ENCODE measurements at regions not wholly inside any gene's neighbourhood (a gene's known extent, or its start where the extent isn't known, plus 50 kb on each side); places are given as distances from the start of the nearest gene placed in this dataset.

DNA sequence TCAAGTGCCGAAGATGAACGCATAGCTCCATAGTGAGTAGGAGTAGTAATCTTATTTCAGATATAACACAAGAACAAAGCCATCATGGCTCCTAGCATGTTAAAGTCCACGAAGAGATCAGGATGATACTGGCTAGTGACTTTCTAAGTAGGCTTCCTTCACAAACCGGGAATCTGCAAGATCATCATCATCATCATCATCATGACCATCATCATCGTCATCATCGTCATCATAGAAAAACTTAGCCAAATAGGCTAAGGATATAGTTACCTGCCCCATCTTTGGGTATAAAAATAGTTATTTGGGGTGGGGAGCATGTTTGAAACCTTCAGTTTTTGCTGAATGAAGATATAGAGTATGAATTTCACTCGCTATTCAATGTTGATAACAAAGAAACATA, 57.9 kb downstream of the PYDC2 start:
- H3K27me3 Mint-ChIP-seq, result peaks cover 7% of the 10 kb centered on the region
- ChIA-PET POLR2A (no interaction called here), CTCF (no interaction called here)
- no peaks in the 10 kb centered on the region for H3K4me1 Mint-ChIP-seq
- H3K9me3 Mint-ChIP-seq, result no peaks in the 10 kb centered on the region
- no peaks in the 10 kb centered on the region for H3K36me3 Mint-ChIP-seq (ENCODE audit: low read depth)
- TF ChIP-seq, protein P1, sequence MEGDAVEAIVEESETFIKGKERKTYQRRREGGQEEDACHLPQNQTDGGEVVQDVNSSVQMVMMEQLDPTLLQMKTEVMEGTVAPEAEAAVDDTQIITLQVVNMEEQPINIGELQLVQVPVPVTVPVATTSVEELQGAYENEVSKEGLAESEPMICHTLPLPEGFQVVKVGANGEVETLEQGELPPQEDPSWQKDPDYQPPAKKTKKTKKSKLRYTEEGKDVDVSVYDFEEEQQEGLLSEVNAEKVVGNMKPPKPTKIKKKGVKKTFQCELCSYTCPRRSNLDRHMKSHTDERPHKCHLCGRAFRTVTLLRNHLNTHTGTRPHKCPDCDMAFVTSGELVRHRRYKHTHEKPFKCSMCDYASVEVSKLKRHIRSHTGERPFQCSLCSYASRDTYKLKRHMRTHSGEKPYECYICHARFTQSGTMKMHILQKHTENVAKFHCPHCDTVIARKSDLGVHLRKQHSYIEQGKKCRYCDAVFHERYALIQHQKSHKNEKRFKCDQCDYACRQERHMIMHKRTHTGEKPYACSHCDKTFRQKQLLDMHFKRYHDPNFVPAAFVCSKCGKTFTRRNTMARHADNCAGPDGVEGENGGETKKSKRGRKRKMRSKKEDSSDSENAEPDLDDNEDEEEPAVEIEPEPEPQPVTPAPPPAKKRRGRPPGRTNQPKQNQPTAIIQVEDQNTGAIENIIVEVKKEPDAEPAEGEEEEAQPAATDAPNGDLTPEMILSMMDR (IDR thresholded peaks at IDR 0.05), result no peak
- DNase-seq (no peak), ATAC-seq (ENCODE audit: low read depth) (no peak)
- no peak overlapping the region for H3K4me3 Mint-ChIP-seq
- H3K27ac Mint-ChIP-seq, result no peak overlapping the region
- intact Hi-C loops (cut with micrococcal nuclease), result no loop called here

DNA sequence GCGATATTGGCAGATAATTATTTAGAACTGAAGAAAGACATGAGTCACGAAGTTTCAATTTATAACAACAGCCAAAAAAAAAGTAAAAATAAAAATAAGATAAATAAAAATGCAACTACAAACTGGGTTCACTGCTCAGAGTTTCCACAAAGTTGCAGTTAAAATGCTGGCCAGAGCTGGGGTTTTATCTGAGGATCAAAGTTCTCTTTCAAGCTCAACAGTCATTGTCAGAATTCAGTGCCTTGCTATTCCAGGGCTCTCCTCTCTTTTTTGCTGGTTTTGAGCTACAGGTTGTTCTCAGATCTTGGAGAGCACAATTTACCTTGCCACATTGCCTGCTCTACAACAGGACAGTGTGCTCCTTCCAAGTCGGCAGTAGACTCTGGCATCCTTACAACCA, 60.1 kb downstream of the PYDC2 start:
- ATAC-seq (ENCODE audit: low read depth), result no peak
- no peak overlapping the region for H3K4me3 Mint-ChIP-seq
- no peak for DNase-seq
- ChIA-PET POLR2A (no interaction called here), CTCF (no interaction called here)
- H3K9me3 Mint-ChIP-seq, result no peaks in the 10 kb centered on the region
- TF ChIP-seq, protein P1 (IDR thresholded peaks at IDR 0.05), result no peak
- H3K27me3 Mint-ChIP-seq, result peaks cover 5% of the 10 kb centered on the region
- intact Hi-C loops (cut with micrococcal nuclease), result no loop called here
- H3K4me1 Mint-ChIP-seq, result no peaks in the 10 kb centered on the region
- H3K27ac Mint-ChIP-seq, result no peak overlapping the region
- no peaks in the 10 kb centered on the region for H3K36me3 Mint-ChIP-seq (ENCODE audit: low read depth)

- H3K9me3 Mint-ChIP-seq, result no peaks in the 10 kb centered on the region
- H3K27me3 Mint-ChIP-seq, result peaks cover 5% of the 10 kb centered on the region
- ATAC-seq (ENCODE audit: low read depth) (no peak), DNase-seq (no peak)
- no peaks in the 10 kb centered on the region for H3K4me1 Mint-ChIP-seq
- no peak overlapping the region for H3K27ac Mint-ChIP-seq
- TF ChIP-seq, protein P1 (IDR thresholded peaks at IDR 0.05), result no peak
- H3K36me3 Mint-ChIP-seq (ENCODE audit: low read depth), result no peaks in the 10 kb centered on the region
- POLR2A ChIA-PET, result no interaction called here
- intact Hi-C loops (cut with micrococcal nuclease), result no loop called here
- CTCF ChIA-PET, result no interaction called here
- no peak overlapping the region for H3K4me3 Mint-ChIP-seq
These were observed 62.2 kb downstream of the PYDC2 start for GRCh38 chr3:191523148-191523547.

GRCh38 chr3:191528589-191528988, 67.6 kb downstream of the PYDC2 start:
- no peak overlapping the region for H3K4me3 Mint-ChIP-seq
- CTCF ChIA-PET, result no interaction called here
- H3K4me1 Mint-ChIP-seq, result no peaks in the 10 kb centered on the region
- no peaks in the 10 kb centered on the region for H3K27me3 Mint-ChIP-seq
- H3K9me3 Mint-ChIP-seq, result no peaks in the 10 kb centered on the region
- DNase-seq (no peak), ATAC-seq (ENCODE audit: low read depth) (no peak)
- no peak overlapping the region for H3K27ac Mint-ChIP-seq
- TF ChIP-seq, protein P1 (IDR thresholded peaks at IDR 0.05), result no peak
- intact Hi-C loops (cut with micrococcal nuclease), result no loop called here
- no peaks in the 10 kb centered on the region for H3K36me3 Mint-ChIP-seq (ENCODE audit: low read depth)
- POLR2A ChIA-PET, result no interaction called here

DNA sequence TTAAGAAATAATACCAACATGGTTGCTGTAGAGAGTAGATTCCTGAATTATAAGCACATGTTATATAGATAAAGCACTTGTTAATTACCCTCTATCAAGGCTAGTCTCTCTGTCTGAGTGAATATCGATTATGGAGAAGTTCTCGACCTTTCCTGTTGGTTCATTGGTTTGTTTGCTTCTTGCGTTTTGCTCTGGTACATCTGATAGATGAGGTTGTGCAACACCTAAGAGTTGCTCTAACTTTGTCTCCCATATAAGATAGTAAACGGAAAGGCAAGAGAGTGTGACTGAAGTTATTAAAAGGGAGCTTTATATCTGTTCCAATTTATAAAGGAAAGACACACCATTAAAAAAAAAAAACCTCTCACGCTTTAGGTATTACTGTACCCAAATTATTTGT, 69.0 kb downstream of the PYDC2 start:
- intact Hi-C loops (cut with micrococcal nuclease), result loop anchor here (10.0 kb wide), 1 partner anchor 65 kb away; no protein-coding TSS in a partner anchor
- Mint-ChIP-seq H3K4me1 (no peaks in the 10 kb centered on the region), H3K27ac (no peak overlapping the region), H3K27me3 (peaks cover 2% of the 10 kb centered on the region), H3K4me3 (no peak overlapping the region), H3K36me3 (ENCODE audit: low read depth) (no peaks in the 10 kb centered on the region), H3K9me3 (no peaks in the 10 kb centered on the region)
- DNase-seq, result no peak
- ATAC-seq (ENCODE audit: low read depth), result no peak
- CTCF ChIA-PET, result no interaction called here
- POLR2A ChIA-PET, result no interaction called here
- TF ChIP-seq, protein P1 (IDR thresholded peaks at IDR 0.05), result no peak
